H1 (cell line): ENCODE measurements at regions not wholly inside any gene's neighbourhood (a gene's known extent, or its start where the extent isn't known, plus 50 kb on each side); places are given as distances from the start of the nearest gene placed in this dataset.

ENCODE experiments used
- CTCF ChIA-PET: fragments of 300-600 bp; sonication (Branson Sonifier 250); formaldehyde crosslinking; loops from one replicate; lab custom pipeline; 2021; ENCODE audit not compliant: partially characterized antibody; lab: Charles Lee
- POLR2A ChIA-PET: fragments of 300-600 bp; sonication (Branson Sonifier 250); formaldehyde crosslinking; loops from one replicate; lab custom pipeline; 2021; ENCODE audit warnings: inconsistent platforms; ENCODE audit not compliant: partially characterized antibody; lab: Charles Lee
- DNase-seq, 2 experiments: peaks; one replicate each; pipeline versions ENCODE4 v3.0.0 to v3.0.0-alpha.2; 2010 to 2022; ENCODE audit warnings: low spot score in 2 of 2, low read depth in 1 of 2, mixed read lengths in 1 of 2
- FAIRE-seq: peaks from 2 replicates; lab custom pipeline; 2011; peaks lifted over from hg19 to GRCh38; lab: Jason Lieb, UNC
- H2AFZ ChIP-seq: 2 replicates; pipeline ENCODE4 v1.8.1; 2012; ENCODE audit warnings: low read length, inconsistent platforms
- H2AK5ac ChIP-seq: 2 replicates; pipeline ENCODE4 v1.6.1; 2013; ENCODE audit warnings: low read depth, low read length
- H2BK120ac ChIP-seq: replicated peaks from 2 replicates; pipeline ENCODE3; 2013; ENCODE audit warnings: low read depth, low read length, inconsistent platforms
- H2BK12ac ChIP-seq: 2 replicates; pipeline ENCODE4 v1.6.1; 2013; ENCODE audit warnings: low read depth, low read length
- H2BK15ac ChIP-seq: 2 replicates; pipeline ENCODE4 v1.6.1; 2013; ENCODE audit warnings: low read length
- H2BK20ac ChIP-seq: 2 replicates; pipeline ENCODE4 v1.6.1; 2013; ENCODE audit warnings: low read length
- H2BK5ac ChIP-seq: 2 replicates; pipeline ENCODE4 v1.6.1; 2013; ENCODE audit warnings: low read depth, low read length
- H3K14ac ChIP-seq: 2 replicates; pipeline ENCODE4 v1.6.1; 2013; ENCODE audit warnings: inconsistent platforms; ENCODE audit not compliant: insufficient read length
- H3K18ac ChIP-seq: 2 replicates; pipeline ENCODE4 v1.6.1; 2013; ENCODE audit warnings: low read length; ENCODE audit errors: extremely low read depth
- H3K23ac ChIP-seq: 2 replicates; pipeline ENCODE4 v1.6.1; 2013; ENCODE audit warnings: inconsistent platforms; ENCODE audit not compliant: insufficient read length
- H3K23me2 ChIP-seq: 2 replicates; pipeline ENCODE4 v1.6.1; 2013; ENCODE audit warnings: low read depth, low read length
- H3K27ac ChIP-seq: 2 replicates; pipeline ENCODE4 v1.6.1; 2011; ENCODE audit warnings: low read depth, low read length, inconsistent platforms
- H3K27me3 ChIP-seq, 4 experiments: replicated peaks in 1 of 4; 1 replicate in 1 of 4; 2 replicates in 3 of 4; pipeline versions ENCODE4 v1.6.1 to v1.8.1; 2011 to 2013; ENCODE audit warnings: low read length in 3 of 4, mild to moderate bottlenecking in 3 of 4, inconsistent platforms in 2 of 4, mixed read lengths in 2 of 4, moderate library complexity in 1 of 4; ENCODE audit not compliant: control insufficient read depth in 3 of 4, insufficient read depth in 3 of 4; ENCODE audit errors: extremely low read depth in 1 of 4
- H3K36me3 ChIP-seq, 4 experiments: 2 replicates each; pipeline versions ENCODE4 v1.6.1 to v1.8.1; 2011 to 2013; ENCODE audit warnings: mild to moderate bottlenecking in 4 of 4, low read length in 3 of 4, moderate library complexity in 2 of 4, control low read depth in 1 of 4, inconsistent platforms in 1 of 4; ENCODE audit not compliant: insufficient read depth in 4 of 4, control insufficient read depth in 2 of 4
- H3K4ac ChIP-seq: replicated peaks from 2 replicates; pipeline ENCODE3; 2013; ENCODE audit warnings: low read length, low read depth, mixed read lengths, inconsistent platforms; ENCODE audit not compliant: insufficient read length
- H3K4me1 ChIP-seq, 4 experiments: replicated peaks in 1 of 4; 1 replicate in 1 of 4; 2 replicates in 3 of 4; pipeline versions ENCODE4 v1.6.1 to v1.8.1; 2011 to 2013; ENCODE audit warnings: low read length in 3 of 4, inconsistent platforms in 2 of 4, mixed read lengths in 1 of 4; ENCODE audit not compliant: insufficient read depth in 4 of 4, control insufficient read depth in 3 of 4
- H3K4me2 ChIP-seq, 2 experiments: 2 replicates each; pipeline versions ENCODE4 v1.6.1 to v1.8.1; 2011 to 2013; ENCODE audit warnings: low read depth in 2 of 2, low read length in 2 of 2, control low read depth in 1 of 2, inconsistent platforms in 1 of 2, mild to moderate bottlenecking in 1 of 2; ENCODE audit not compliant: insufficient read depth in 1 of 2
- H3K4me3 ChIP-seq, 4 experiments: fragments of 200-600, 300-600 bp in 1 of 4; sonication (generic), shearing (Covaris generic), sonication (Bioruptor Twin) in 1 of 4; 2 replicates each; pipeline versions ENCODE4 v1.5.1 to v1.8.1; 2011 to 2016; ENCODE audit warnings: low read length in 4 of 4, low read depth in 3 of 4, control low read depth in 2 of 4, inconsistent platforms in 2 of 4, mild to moderate bottlenecking in 2 of 4, mixed read lengths in 1 of 4, moderate library complexity in 1 of 4; ENCODE audit not compliant: insufficient read depth in 2 of 4; ENCODE audit errors: extremely low read depth in 1 of 4
- H3K56ac ChIP-seq: replicated peaks from 2 replicates; pipeline ENCODE3; 2013; ENCODE audit warnings: low read depth, mild to moderate bottlenecking, mixed read lengths, low read length, inconsistent platforms; ENCODE audit not compliant: insufficient read length
- H3K79me1 ChIP-seq: 2 replicates; pipeline ENCODE4 v1.6.1; 2013; ENCODE audit warnings: low read depth, low read length, control low read depth
- H3K79me2 ChIP-seq, 2 experiments: 2 replicates each; pipeline versions ENCODE4 v1.6.1 to v1.8.1; 2012 to 2013; ENCODE audit warnings: low read length in 2 of 2, mild to moderate bottlenecking in 2 of 2, inconsistent platforms in 1 of 2; ENCODE audit not compliant: insufficient read depth in 2 of 2, control insufficient read depth in 1 of 2
- H3K9ac ChIP-seq, 4 experiments: replicated peaks in 1 of 4; 1 replicate in 1 of 4; 2 replicates in 3 of 4; pipeline versions ENCODE4 v1.6.1 to v1.8.1; 2011 to 2013; ENCODE audit warnings: low read depth in 3 of 4, low read length in 3 of 4, control low read depth in 2 of 4, mild to moderate bottlenecking in 2 of 4, moderate library complexity in 2 of 4, inconsistent platforms in 1 of 4; ENCODE audit errors: extremely low read depth in 1 of 4
- H3K9me3 ChIP-seq, 2 experiments: 2 replicates each; pipeline versions ENCODE4 v1.6.1 to v1.8.1; 2012 to 2013; ENCODE audit warnings: mild to moderate bottlenecking in 2 of 2, moderate library complexity in 2 of 2, control low read depth in 1 of 2, inconsistent platforms in 1 of 2, low read depth in 1 of 2, low read length in 1 of 2, mixed read lengths in 1 of 2; ENCODE audit not compliant: insufficient read depth in 2 of 2
- H4K20me1 ChIP-seq, 2 experiments: replicated peaks in 1 of 2; 2 replicates each; pipeline versions ENCODE3 to v1.8.1; 2011 to 2013; ENCODE audit warnings: inconsistent platforms in 2 of 2, low read length in 2 of 2, mild to moderate bottlenecking in 1 of 2; ENCODE audit not compliant: insufficient read depth in 2 of 2, control insufficient read depth in 1 of 2
- H4K5ac ChIP-seq: 2 replicates; pipeline ENCODE4 v1.6.1; 2013; ENCODE audit warnings: low read length, low read depth, mixed read lengths, inconsistent platforms; ENCODE audit not compliant: insufficient read length
- H4K8ac ChIP-seq: 2 replicates; pipeline ENCODE4 v1.8.0; 2013; ENCODE audit warnings: mild to moderate bottlenecking, moderate library complexity, low read length, inconsistent platforms; ENCODE audit not compliant: insufficient read depth; ENCODE audit errors: extremely low read depth
- H4K91ac ChIP-seq: replicated peaks from 2 replicates; pipeline ENCODE3; 2013; ENCODE audit warnings: low read length, mixed read lengths, inconsistent platforms; ENCODE audit not compliant: insufficient read length
- BRCA1 ChIP-seq: IDR thresholded peaks from 2 replicates; pipeline ENCODE4 v1.6.1; 2012; ENCODE audit warnings: low read depth, low read length, improper control_type of control experiment
- CBX5 ChIP-seq: fragments of 300-800, 300-1000 bp; sonication (generic); IDR thresholded peaks from 2 replicates; pipeline ENCODE4 v1.7.1; 2016; ENCODE audit warnings: antibody characterized with exemption, low read length, low read depth
- SP2 ChIP-seq: IDR thresholded peaks from 2 replicates; pipeline ENCODE4 v1.6.1; 2012; ENCODE audit warnings: mild to moderate bottlenecking, low read length, inconsistent platforms
- WGBS, 2 experiments: shearing (Covaris generic) in 1 of 2; methylation state at CpG; one replicate each; pipeline versions ENCODE4 v1.1.6 to v1.1.7; 2013 to 2015; ENCODE audit warnings: low lambda C conversion rate in 2 of 2, mixed read lengths in 2 of 2, inconsistent platforms in 1 of 2, low coverage in 1 of 2, missing lambda C conversion rate in 1 of 2; ENCODE audit not compliant: insufficient replicate concordance in 2 of 2, insufficient coverage in 1 of 2, insufficient read length in 1 of 2; ENCODE audit errors: extremely low coverage in 1 of 2, missing lambda C conversion rate in 1 of 2; 5-methylcytosine and 5-hydroxymethylcytosine counted together

DNA sequence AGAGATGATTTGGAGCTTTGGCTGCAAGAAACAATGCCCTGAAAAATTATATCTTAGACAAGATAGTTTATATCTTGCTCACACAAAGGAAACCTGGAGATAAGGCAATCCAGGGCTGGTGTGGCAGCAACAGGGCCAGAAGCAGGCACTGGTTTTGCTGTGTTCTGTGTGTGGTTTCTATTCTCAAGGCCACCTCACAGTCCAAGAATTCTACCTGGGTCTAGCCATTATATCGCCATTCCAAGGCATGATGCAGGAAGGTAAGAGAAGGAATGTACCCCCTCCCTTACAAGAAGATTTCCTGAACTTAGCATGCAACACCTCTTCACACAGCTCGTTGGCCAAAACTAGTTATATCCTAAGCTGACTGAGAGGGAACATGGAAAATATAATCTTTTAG is 74.5 kb upstream of the MEGF10 start:
- Histone ChIP-seq H3K18ac (no peak overlapping the region), H2BK120ac (no peak overlapping the region), H2BK5ac (no peak overlapping the region), H3K14ac (no peak overlapping the region), H2AK5ac (no peak overlapping the region), H3K4me1 (no peaks in the 10 kb centered on the region), H3K79me2 (no peaks in the 10 kb centered on the region), H2AFZ (no peak overlapping the region), H4K20me1 (no peaks in the 10 kb centered on the region), H3K4ac (no peak overlapping the region), H3K23ac (no peak overlapping the region), H2BK15ac (no peak overlapping the region), H3K79me1 (no peaks in the 10 kb centered on the region), H2BK20ac (no peak overlapping the region), H3K23me2 (no peaks in the 10 kb centered on the region), H3K9ac (no peak overlapping the region), H3K27ac (no peak overlapping the region), H4K91ac (no peak overlapping the region), H3K56ac (no peak overlapping the region), H4K5ac (no peak overlapping the region), H3K4me2 (no peak overlapping the region), H3K4me3 (no peak overlapping the region), H3K9me3 (no peaks in the 10 kb centered on the region), H3K36me3 (no peaks in the 10 kb centered on the region), H4K8ac (no peak overlapping the region), H2BK12ac (no peak overlapping the region), H3K27me3 (no peaks in the 10 kb centered on the region)
- ChIA-PET CTCF (interaction anchor here (0.6 to 1.6 kb wide), 6 partner anchors 8 to 152 kb away, joined by 3 to 4 read pairs (median 3); no protein-coding TSS in a partner anchor), POLR2A (no interaction called here)
- DNase-seq (no peak), FAIRE-seq (no peak)
- WGBS, 2 experiments, result 91% methylated on average over 2 of the region's 2 CpGs; no CpG with 5 or more reads in 1 of the 2 experiments
- TF ChIP-seq CBX5 (no peak), SP2 (no peak), BRCA1 (no peak)
